Stimulated activated naive CD4-positive, alpha-beta T cell (primary cell): ENCODE measurements at regions not wholly inside any gene's neighbourhood (a gene's known extent, or its start where the extent isn't known, plus 50 kb on each side); places are given as distances from the start of the nearest gene placed in this dataset.

ENCODE experiments used
- DNase-seq, 6 experiments: peaks; one replicate each; lab custom pipeline; 2025; lab: John Stamatoyannopoulos, UW

DNA sequence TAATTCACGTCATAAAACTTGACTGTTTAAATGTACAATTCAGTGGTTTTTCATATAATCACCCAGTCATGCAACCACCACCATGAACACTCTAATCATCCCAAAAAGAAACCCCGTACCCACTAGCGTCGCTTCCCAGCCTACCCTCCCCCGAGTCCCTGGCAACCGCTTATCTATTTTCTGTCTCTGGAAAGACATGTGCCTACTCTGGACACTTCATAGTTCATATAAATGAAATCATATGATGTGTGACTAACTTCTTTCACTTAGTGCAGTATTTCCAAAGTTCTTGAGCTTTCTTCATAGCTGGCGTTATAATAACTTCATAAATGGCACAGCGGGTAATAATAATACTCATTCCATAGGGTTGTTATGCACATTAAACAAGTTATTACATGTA is 215.2 kb downstream of the MYLK4 start:
- DNase-seq = no peak

DNA sequence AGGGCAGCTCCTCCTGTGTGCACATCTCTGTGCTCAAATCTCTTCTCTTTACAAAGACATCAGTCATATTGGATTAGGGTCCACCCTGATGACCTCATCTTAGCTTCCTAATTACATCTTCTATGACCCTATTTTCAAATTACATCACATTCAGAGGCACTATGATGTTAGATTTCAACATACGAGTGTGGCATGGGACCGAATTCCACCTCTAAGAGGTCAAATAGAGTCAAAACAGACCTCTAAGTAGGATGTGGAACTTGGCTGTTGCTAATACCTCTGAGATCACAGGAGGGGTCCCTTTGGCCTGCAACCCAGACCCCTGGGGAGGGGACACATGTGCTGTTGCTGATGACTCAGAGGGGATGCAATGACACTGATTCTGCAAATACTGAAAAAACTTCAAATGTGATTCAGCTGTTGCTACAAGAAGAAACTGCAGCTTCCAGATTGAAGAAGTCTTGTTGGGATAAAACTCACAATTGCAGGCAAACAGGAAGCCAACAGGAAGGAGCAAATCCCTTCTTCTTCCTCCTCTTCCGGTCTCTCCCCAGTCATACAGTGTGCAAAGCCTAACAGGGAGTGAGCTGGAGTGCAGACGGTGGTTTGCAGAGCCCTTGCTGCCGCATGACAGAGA is 216.2 kb downstream of the MYLK4 start:
- DNase-seq = no peak

DNA sequence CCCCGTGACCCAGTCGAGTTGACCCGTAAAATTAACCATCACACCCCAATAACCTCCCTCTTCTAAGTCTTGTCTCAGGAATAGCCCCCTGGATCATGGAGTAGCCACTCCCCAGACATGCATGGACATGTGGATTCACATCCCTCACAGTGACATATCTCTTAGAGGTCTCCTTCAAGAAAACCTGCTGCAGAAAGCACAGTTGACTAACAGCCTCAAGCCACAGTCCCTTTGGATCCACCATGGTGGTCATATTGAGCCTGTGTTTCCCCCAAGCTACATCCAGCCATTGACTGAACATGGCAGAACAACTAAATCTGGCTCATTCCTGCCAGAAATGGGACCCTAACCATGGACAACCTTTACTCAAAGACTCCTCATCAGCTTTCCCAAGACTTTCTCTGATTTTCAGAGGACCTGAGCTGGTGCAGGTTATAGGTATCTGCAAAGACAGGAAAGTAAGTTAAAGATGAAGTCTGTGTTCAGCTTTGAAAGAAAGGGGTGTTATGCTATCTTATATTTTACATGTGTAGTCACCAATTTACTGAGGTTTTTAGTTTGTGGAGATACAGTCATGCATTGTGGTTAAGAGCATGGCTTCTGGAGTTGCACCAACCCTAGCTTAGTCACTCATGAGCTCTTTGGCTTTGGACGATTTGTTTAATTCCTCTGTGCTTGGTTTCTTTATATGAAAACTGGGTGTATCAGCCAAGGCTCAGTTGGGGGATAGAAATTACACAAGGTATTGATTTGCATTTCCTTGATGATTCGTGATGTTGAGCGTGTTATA is 219.1 kb downstream of the MYLK4 start:
- no peak for DNase-seq

DNA sequence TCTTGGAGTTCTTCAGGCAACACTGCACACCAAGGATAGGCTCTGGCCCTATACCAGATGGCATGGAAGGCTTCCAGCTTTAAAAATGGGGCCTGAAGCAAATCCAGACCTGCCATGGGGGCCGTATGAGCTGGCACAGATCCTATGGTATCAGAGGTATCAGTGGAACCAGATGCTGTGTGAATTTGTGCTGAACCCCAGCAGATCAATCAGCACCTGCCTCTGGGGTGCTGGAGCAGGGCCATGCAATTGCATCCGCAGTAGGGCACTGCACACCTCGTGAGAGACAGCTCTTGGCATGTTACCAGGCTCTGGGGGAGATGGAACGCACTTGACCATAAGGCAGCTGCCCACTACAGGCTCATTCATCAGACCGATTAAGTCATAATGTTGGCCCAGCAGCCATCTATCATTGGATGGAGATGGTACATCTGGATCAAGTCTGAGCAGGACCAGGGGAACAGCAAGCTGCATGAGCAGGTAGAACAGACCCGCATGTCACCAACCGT is 221.5 kb downstream of the MYLK4 start:
- no peak for DNase-seq

DNA sequence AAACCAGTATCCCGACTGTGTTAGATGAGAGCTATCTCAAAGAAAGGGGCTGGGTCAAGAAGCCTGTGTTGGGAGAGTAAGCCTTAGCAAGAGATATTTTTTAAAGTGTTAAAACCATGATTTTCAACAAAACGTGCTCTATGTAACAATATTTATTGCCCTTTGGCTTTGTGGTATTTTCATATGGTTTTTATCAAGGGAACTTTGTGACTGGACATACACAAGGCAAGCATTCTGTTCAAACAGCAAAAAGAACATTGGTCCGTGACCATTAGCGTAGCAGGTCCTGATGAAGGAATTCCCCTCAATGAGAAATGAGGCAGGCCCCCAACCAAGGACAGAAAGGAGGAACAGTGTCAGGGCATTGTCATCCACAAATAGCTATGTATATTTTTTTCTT is 222.6 kb downstream of the MYLK4 start:
- no peak for DNase-seq

DNA sequence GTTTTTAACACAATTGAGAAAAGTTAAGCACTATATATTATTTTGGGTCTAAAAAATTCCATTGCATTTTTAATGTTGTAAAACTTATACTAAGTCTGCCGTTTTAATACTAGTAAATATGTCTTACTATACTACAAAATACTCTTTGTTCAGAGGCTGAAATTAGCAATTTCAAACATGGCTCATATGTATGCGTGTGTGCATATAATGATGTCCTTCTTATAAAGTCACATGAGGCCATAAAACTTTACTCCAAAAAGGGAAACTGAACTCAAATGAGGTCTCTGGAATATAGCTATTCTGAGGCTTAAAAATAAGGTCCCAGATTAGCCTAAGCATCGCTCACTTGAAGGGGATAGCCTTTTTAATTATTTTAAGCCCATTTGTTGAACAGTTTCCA is 224.0 kb downstream of the MYLK4 start:
- DNase-seq = no peak

DNA sequence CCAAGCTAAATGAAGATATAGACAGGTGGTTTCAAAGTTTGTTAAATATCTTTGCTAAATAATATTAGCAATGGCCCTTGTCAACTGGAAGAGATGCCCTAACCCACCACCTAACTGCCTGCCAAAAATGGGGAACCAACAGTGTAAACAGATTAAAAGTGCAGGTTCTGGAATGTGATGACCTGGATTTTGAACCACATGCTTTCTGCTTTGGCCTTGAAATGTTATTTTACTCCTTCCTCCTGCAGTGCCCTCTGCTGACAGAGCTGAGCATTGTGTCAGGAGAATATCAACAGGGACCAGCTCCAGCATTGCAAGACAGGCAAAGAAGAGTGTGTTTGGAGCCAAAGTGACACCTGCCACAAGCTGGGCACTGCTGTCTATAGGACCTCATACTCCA is 226.6 kb downstream of the MYLK4 start:
- no peak for DNase-seq

DNA sequence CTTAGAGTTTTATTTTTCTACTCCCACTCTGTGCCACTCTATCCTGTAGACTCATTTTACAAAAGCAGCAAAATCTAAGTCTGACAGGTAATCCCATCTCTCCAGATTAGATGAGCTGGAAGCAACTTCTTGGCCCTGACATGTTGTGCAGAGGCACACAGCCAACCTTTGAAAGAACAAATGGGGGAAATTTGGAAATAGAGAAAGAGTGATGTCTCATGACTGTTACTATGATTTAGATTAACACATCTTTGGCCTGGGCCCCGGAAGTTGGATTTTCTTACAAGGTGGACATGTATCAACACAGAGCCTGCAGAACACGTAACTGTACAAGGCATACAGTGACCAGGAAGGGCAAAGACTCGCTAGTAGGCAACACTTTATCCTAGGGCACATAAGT is 227.7 kb downstream of the MYLK4 start:
- no peak for DNase-seq

DNA sequence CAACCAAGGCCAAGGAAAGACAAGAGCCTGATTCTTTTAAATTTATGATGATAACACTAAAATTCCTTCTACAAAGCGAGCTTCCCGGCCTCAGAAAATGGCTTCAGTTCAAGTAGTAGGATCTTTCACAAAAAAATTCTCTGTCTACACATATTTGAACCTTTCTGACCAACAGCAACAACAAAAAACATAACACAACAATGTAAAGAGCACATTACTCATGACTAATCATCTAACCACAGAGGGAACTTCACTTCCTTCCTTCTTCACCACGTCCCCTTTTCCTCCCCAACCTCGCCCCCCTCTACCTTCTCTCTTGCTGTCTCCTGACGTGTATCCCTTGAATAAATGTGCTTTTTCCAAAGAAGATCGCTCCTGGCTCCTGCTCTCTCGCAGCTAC is 228.2 kb downstream of the MYLK4 start:
- DNase-seq = no peak

DNA sequence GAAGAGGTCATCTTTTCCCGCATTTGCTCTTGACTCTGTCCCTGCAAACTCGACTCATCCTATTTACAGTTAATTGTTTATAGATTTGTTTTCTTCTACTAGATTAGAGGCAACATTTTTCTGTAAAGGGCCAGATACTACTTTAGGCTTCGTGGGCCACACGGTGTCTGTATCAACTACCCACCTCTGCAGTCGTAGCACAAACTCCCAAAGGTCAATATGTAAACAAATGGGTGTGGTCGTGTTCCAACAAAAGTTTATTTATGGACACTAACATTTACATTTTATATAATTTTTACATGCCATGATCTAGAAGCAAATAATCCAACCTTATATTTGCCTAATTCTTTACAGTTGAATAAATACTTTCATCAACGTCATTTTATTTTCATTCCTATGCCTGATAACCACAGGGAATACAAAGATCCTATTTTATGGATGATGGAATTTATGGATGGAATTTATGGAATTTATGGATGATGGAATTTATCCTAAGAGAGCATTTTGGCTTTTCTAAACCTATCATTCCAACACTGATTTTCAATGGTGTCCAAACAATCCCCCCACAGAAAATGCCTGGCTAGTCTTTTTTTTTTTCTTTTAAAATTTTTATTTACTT is 232.8 kb downstream of the MYLK4 start:
- DNase-seq = no peak

DNA sequence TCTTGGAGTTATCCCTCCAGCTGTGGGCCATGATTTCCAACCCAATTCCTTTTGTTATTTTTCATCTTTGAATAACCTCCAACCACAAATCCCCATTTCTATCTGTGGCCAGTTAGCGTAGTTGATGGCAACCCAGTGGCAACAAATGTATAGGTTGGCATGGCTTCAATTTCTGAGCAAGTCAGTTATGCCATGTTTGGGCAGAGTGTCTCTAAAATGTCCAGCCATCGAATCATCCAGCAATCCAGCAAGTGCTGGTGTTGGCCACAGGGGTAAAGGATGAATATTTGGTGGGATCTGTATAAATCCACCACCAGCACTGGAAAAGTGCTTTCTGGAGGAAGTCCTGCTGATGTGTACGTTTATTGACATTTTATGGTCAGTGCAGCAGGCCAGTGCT is 233.3 kb downstream of the MYLK4 start:
- no peak for DNase-seq

DNA sequence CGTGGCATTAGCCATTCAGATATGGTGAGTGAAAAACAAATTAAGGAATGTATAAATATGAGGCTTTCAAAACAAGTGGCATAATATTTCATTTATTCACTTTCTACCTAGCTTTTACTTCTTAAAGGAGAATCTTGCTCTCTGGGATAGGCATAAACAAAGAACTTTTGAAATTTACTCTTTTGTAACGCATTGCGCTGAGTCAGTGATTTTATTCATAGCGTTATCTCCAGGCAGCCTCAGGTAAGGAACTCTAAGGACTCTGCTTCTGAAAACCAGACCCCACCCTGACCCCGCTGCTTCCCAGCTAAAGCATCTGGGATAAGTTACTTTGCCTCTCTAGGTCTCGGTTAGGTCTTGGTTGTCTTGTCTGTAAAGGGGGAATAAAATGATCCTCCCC is 234.7 kb downstream of the MYLK4 start:
- no peak for DNase-seq

DNA sequence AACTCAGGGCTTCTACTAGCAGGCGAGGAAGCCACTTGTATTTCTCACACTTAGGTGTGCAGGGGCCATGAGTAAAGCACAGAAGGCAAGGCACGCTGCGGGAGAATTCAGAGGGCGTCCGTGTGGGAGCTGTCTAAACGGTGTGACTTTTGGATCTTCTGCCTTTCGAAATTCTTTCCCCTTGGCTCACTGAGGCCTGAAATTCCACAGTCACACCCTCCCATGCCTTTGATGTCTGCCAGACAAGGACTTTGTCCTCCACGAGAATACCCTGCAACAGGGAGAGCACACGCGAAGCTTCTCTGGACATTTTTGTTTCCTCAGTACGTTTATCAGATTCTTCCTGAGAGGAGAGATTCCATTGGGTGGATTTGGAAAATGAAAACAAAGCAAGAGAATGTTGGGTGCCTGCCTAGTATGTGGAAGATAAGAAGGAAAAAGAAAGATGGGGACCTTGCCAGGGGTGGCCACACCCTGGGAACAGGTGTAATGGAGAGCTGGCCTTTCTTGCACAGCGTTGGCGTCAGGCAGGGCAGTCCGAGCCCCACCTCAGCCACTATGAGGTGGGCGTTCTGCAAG is 235.7 kb downstream of the MYLK4 start:
- no peak for DNase-seq

DNA sequence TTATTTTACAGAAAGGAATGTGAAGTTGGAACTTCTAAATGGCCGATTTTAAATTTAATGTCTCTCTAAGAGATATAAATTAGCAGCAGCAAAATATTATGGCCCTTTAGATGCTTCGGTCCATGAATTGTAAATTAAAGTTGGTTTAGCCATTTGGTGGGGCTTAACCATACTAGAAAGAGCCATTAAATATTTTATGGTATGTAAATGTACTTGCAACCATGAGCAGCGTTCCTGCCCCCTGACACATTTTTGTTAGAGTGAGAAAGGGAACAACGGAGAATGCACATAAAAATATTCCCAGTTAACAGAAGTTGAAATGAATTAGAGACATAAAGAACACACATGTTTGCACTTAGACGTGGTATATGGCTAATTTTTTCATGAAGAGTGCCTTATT is 237.9 kb downstream of the MYLK4 start:
- no peak for DNase-seq

DNA sequence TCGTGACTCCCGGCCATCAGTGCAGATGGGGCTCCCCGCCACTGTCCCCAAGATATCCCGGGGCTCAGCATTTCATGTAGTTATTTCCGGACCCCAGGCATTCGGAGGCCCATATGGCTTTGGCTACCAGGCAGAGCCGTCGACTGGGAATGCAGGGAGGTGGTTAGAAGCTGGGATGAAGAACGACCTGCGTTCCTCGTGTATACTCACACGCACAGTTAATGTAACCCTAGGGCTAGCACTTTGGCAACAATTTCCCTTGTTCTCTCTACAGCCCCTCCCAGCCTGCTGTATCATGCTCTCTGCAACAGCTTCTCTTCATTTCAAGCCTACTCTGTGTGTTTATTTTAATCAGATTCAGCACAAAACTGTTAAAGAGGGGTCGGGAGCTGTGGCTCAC is 240.4 kb downstream of the MYLK4 start:
- no peak for DNase-seq

DNA sequence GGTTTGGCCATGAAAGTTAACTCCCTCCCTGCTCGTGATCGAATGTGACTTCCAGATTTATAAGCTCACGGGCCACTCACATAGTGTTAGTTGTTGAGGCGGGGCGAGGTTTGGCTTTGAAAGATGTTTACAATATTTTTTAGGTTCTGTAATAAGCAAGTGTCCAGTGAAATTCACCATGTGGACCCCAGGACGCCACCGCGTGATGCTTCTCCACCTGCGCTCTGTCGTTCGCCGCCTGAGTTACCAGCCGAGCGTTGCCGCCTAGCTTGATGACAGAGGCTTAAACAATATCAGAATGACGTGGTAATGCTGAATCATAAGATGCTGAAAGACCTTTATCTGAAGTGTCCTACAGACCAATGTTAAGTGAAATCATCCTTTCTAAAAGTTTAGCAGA is 241.0 kb downstream of the MYLK4 start:
- no peak for DNase-seq

DNA sequence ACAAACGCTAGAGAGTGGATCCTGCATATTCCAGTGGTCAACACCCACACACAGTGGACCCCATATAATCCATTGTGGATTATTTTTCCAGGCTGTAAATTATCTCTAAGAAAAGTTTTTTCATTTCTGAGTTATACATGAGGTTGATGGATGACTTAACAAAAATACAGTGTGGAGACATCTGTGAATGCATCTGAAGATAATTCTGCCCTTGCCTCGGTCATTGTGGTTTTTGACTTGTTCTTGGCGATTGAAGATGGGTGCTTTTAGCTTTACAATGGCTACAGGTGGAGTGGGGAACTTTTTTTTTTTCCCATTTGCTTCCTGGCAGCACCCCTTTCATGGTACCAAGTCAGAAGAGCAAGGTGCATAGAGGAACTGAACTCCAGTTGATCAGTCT is 242.7 kb downstream of the MYLK4 start:
- no peak for DNase-seq

DNA sequence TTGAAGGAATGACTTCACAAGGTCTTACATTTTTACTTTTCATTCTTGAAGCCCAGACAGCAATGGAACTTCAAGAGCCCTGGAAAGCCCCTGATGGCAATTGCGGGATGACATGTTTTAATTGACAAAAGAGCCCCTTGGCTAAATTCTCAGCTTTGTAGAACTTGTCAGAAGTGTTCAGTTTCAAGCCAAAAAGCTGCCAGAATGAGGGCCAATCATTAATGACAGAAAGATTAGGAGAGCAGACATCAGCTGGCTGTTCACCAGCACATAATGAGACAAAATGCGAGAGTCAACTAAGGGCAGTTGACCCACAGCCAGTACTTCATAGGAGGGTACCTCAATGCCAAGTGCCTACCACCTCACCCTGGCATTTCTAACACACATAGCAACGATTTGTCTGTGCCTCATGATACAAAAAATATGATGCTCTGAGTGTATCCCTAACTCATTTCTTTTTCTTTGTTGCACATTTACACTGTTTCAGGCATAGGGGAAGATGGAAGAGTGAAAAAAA is 243.1 kb downstream of the MYLK4 start:
- DNase-seq = no peak

DNA sequence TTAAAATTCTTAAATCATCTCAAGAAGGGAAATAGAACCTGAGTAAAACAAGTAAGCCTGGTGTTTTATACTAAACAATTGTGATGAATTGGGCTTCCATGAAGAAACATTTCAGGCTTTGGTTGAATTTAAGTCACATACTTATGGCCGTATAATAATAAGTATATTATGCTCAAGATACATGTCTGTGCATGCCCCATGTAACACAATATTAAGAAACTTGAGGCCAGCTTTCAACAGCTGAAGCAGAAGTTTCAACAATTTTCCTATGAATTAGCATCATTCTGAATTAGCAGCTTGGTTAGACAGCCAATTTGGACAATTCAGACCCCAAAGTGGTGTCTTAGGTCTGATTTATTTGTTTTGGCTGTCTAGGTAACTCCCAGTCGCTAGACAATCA is 243.7 kb downstream of the MYLK4 start:
- no peak for DNase-seq

DNA sequence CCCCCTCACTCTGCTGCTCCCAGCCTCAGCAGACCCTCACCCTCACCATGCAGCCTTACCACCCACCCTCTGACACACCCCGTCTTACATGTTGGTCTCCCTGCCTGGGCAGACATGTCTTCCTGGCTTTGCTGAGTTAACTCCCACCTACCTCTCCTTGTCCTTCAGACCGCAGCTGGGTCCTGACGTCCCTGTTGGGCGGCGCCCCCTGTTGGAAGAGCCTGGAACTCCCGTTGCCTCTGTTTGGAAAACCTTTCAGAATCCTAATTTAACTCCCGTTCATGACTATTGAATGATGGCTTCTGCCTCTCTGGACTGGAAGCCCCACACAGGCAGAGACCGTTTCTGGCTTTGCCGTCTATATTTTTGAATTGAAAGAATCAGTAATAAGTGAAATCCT is 245.1 kb downstream of the MYLK4 start:
- no peak for DNase-seq

DNA sequence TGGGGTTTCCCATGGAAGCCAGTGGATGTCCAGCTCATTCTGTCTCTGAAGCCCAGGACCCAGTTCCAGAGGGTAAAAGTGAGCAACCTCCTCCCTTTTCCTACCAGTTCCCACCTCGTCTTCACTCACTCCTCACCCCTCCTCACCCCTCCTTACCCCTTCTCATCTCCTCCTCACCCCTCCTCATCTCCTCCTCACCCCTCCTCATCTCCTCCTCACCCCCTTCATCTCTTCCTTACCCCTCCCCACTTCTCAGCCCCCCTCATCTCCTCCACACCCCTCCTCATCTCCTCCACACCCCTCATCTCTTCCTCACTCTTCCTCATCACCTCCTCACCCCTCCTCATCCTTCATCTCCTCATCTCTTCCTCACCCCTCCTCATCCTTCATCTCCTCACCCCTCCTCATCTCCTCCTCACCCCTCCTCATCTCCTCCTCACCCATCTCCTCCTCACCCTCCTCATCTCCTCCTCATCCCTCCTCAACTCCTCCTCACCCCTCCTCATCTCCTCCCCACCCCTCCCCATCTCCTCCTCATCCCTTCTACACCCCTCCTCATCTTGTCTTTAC is 246.1 kb downstream of the MYLK4 start:
- no peak for DNase-seq

DNA sequence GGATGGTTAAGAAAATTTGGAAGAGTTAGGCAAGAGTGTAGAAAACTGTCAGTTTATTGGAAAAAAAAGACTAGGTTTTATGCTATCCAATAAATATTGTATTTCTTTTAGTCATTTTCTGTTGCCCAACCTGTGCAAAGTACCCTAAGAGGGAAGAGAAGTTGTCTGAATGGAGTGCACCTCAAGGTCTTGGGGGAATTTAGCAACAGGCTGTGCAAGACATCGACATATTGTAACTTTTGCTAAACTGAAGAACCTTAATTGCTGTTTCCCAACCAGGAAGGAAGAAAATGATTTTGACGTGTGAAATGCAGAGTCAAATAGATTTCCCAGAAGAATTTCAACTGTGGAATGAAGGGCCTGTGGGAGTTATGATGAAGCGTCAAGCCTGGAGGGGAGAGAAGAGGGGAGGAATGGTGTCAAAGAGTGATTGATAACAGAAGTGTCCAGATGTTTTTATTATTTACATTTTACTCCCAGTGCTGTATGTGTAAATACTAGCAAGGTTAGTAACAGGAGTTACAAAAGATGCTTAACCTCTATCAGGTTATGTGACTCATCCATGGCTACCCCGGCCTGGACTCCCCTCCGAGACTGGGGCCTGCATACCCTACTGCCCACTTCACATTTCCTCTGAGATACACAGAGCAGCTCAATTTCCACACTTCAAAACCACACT is 246.8 kb downstream of the MYLK4 start:
- no peak for DNase-seq
